PC-9 (cell line): ENCODE measurements at regions not wholly inside any gene's neighbourhood (a gene's known extent, or its start where the extent isn't known, plus 50 kb on each side); places are given as distances from the start of the nearest gene placed in this dataset.

Source experiments
- EZH2 ChIP-seq: fragments of 200-600 bp; sonication (generic); IDR thresholded peaks from 2 replicates; pipeline ENCODE4 v1.8.0; 2017; ENCODE audit warnings: antibody characterized with exemption, low read depth
- TF ChIP-seq, protein P1 (sequence below): fragments of 200-600 bp; sonication (generic); conservative IDR thresholded peaks from 2 replicates; pipeline ENCODE4 v1.6.1; 2017; ENCODE audit warnings: mixed run types, antibody characterized with exemption, mild to moderate bottlenecking, moderate library complexity

- TF ChIP-seq, protein P1, sequence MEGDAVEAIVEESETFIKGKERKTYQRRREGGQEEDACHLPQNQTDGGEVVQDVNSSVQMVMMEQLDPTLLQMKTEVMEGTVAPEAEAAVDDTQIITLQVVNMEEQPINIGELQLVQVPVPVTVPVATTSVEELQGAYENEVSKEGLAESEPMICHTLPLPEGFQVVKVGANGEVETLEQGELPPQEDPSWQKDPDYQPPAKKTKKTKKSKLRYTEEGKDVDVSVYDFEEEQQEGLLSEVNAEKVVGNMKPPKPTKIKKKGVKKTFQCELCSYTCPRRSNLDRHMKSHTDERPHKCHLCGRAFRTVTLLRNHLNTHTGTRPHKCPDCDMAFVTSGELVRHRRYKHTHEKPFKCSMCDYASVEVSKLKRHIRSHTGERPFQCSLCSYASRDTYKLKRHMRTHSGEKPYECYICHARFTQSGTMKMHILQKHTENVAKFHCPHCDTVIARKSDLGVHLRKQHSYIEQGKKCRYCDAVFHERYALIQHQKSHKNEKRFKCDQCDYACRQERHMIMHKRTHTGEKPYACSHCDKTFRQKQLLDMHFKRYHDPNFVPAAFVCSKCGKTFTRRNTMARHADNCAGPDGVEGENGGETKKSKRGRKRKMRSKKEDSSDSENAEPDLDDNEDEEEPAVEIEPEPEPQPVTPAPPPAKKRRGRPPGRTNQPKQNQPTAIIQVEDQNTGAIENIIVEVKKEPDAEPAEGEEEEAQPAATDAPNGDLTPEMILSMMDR = no peak
- no peak for TF ChIP-seq EZH2
Measured at GRCh38 chr9:13939134-13939533, 374.8 kb downstream of the NFIB start.
